EH (cell line): ENCODE measurements at regions not wholly inside any gene's neighbourhood (a gene's known extent, or its start where the extent isn't known, plus 50 kb on each side); places are given as distances from the start of the nearest gene placed in this dataset.
A peak's percentile ranks its signal among the peaks of the same experiment; 100 is the strongest.
"Not testable (repeated sequence)": the region's sequence is repeated elsewhere in the genome, so short reads cannot be mapped to it uniquely, and the experiment has no call there.

Source experiments
- DNase-seq: peaks from one replicate; pipeline ENCODE4 v3.0.0-alpha.2; 2015; ENCODE audit warnings: low read depth

GRCh38 chr3:153746211-153746610, 375.0 kb upstream of the ARHGEF26 start:
- no peak for DNase-seq

- no peak for DNase-seq
Measured at GRCh38 chr3:153749070-153749610, 372.1 kb upstream of the ARHGEF26 start.

GRCh38 chr3:153752405-153753027, 368.7 kb upstream of the ARHGEF26 start:
- DNase-seq = no peak

GRCh38 chr3:153753035-153753434, 368.2 kb upstream of the ARHGEF26 start:
- DNase-seq = no peak

GRCh38 chr3:153756816-153757215, 364.4 kb upstream of the ARHGEF26 start:
- no peak for DNase-seq

GRCh38 chr3:153757839-153758238, 363.4 kb upstream of the ARHGEF26 start:
- no peak for DNase-seq

- no peak for DNase-seq
Measured at GRCh38 chr3:153760948-153761347, 360.2 kb upstream of the ARHGEF26 start.

GRCh38 chr3:153762411-153763235, 358.6 kb upstream of the ARHGEF26 start:
- DNase-seq = no peak

GRCh38 chr3:153767601-153768560, 353.3 kb upstream of the ARHGEF26 start:
- no peak for DNase-seq

- peak; percentile 58 for DNase-seq
Measured at GRCh38 chr3:153768561-153769469, 352.4 kb upstream of the ARHGEF26 start.

GRCh38 chr3:153783106-153783505, 338.1 kb upstream of the ARHGEF26 start:
- no peak for DNase-seq

- no peak for DNase-seq
Measured at GRCh38 chr3:153783741-153784480, 337.3 kb upstream of the ARHGEF26 start.

GRCh38 chr3:153785901-153786300, 335.3 kb upstream of the ARHGEF26 start:
- no peak for DNase-seq

GRCh38 chr3:153789380-153789779, 331.8 kb upstream of the ARHGEF26 start:
- no peak for DNase-seq

- not testable (repeated sequence) for DNase-seq
Measured at GRCh38 chr3:153797056-153797455, 324.1 kb upstream of the ARHGEF26 start.

GRCh38 chr3:153809097-153809496, 312.1 kb upstream of the ARHGEF26 start:
- no peak for DNase-seq

GRCh38 chr3:153818338-153818737, 302.9 kb upstream of the ARHGEF26 start:
- DNase-seq = no peak

GRCh38 chr3:153820035-153820434, 301.2 kb upstream of the ARHGEF26 start:
- no peak for DNase-seq

GRCh38 chr3:153828346-153828745, 292.8 kb upstream of the ARHGEF26 start:
- DNase-seq = not testable (repeated sequence)

GRCh38 chr3:153829606-153830170, 291.5 kb upstream of the ARHGEF26 start:
- DNase-seq = no peak
